PC-3 (cell line): ENCODE measurements at regions not wholly inside any gene's neighbourhood (a gene's known extent, or its start where the extent isn't known, plus 50 kb on each side); places are given as distances from the start of the nearest gene placed in this dataset.
"Not testable (repeated sequence)": the region's sequence is repeated elsewhere in the genome, so short reads cannot be mapped to it uniquely, and the experiment has no call there.

Source experiments
- ATAC-seq: fragments of 200-7000 bp; cut with Tn5 transposase; 2 replicates; pipeline ENCODE4 v1.9.1; 2020; ENCODE audit warnings: mild to moderate bottlenecking, moderate library complexity
- BruUV-seq: library from RNA; stranded (reverse); fragments of 400-500 nt; replicated peaks from 2 replicates; lab custom pipeline; 2021; lab: Mats Ljungman, UMichigan
- CTCF ChIA-PET: fragments of 300-600 bp; sonication (Branson Sonifier 250); formaldehyde crosslinking; loops from one replicate; lab custom pipeline; 2022; ENCODE audit warnings: antibody characterized with exemption; lab: Charles Lee
- POLR2A ChIA-PET: fragments of 300-600 bp; sonication (Branson Sonifier 250); formaldehyde crosslinking; loops from one replicate; lab custom pipeline; 2022; ENCODE audit warnings: antibody characterized with exemption; ENCODE audit not compliant: unreplicated experiment; lab: Charles Lee
- DNase-seq: peaks from one replicate; pipeline ENCODE4 v3.0.0-alpha.2; 2015
- H2AFZ ChIP-seq: fragments of 300-600 bp; sonication (generic); 2 replicates; pipeline ENCODE4 v1.6.0; 2016; ENCODE audit warnings: antibody characterized with exemption, low read length
- H3F3A ChIP-seq: fragments of 300-600 bp; sonication (generic); one replicate; pipeline ENCODE4 v1.6.0; 2017; ENCODE audit warnings: antibody characterized with exemption, low read length, control low read depth, mild to moderate bottlenecking; ENCODE audit not compliant: unreplicated experiment
- H3K27ac ChIP-seq: fragments of 300-600 bp; sonication (generic); 2 replicates; pipeline ENCODE4 v1.5.1; 2016; ENCODE audit warnings: mild to moderate bottlenecking, low read length
- H3K27me3 ChIP-seq: fragments of 300-600 bp; sonication (generic); 2 replicates; pipeline ENCODE4 v1.6.1; 2016; ENCODE audit warnings: low read length, mixed read lengths
- H3K36me3 ChIP-seq: fragments of 300-600 bp; sonication (generic); 2 replicates; pipeline ENCODE4 v1.6.1; 2016; ENCODE audit warnings: low read depth, mixed run types, low read length, mixed read lengths
- H3K4me1 ChIP-seq: fragments of 300-600 bp; sonication (generic); 2 replicates; pipeline ENCODE4 v1.5.1; 2016; ENCODE audit warnings: low read length; ENCODE audit not compliant: insufficient read depth
- H3K4me2 ChIP-seq: fragments of 300-600 bp; sonication (generic); 2 replicates; pipeline ENCODE4 v1.6.0; 2016; ENCODE audit warnings: low read length
- H3K4me3 ChIP-seq: fragments of 300-600 bp; sonication (generic); 2 replicates; pipeline ENCODE4 v1.5.1; 2016; ENCODE audit warnings: mild to moderate bottlenecking, low read length, mixed read lengths
- H3K79me2 ChIP-seq: fragments of 300-600 bp; sonication (generic); 2 replicates; pipeline ENCODE4 v1.6.1; 2017; ENCODE audit warnings: low read length, mixed read lengths
- H3K9ac ChIP-seq: fragments of 300-600 bp; sonication (generic); 2 replicates; pipeline ENCODE4 v1.6.0; 2016; ENCODE audit warnings: mild to moderate bottlenecking, low read length
- H3K9me2 ChIP-seq: fragments of 300-600 bp; sonication (generic); replicated peaks from 2 replicates; pipeline ENCODE4 v1.6.1; 2016; ENCODE audit warnings: mixed run types, low read length, mixed read lengths
- H3K9me3 ChIP-seq: fragments of 300-600 bp; sonication (generic); 2 replicates; pipeline ENCODE4 v1.6.1; 2016; ENCODE audit warnings: low read length, mixed read lengths
- H4K20me1 ChIP-seq: fragments of 300-600 bp; sonication (generic); 2 replicates; pipeline ENCODE4 v1.6.1; 2016; ENCODE audit warnings: low read length, mixed read lengths
- CTCF ChIP-seq: fragments of 300-600 bp; sonication (generic); conservative IDR thresholded peaks from 2 replicates; pipeline ENCODE4 v1.5.1; 2017; ENCODE audit warnings: antibody characterized with exemption, low read depth, mild to moderate bottlenecking, low read length
- EZH2 ChIP-seq: fragments of 300-600 bp; sonication (generic); IDR thresholded peaks from one replicate; pipeline ENCODE4 v1.6.1; 2017; ENCODE audit warnings: antibody characterized with exemption, mild to moderate bottlenecking, low read length; ENCODE audit not compliant: unreplicated experiment
- EZH2phosphoT487 ChIP-seq: fragments of 300-600 bp; sonication (generic); IDR thresholded peaks from 2 replicates; pipeline ENCODE4 v1.6.1; 2018; ENCODE audit warnings: mild to moderate bottlenecking, antibody characterized with exemption, low read length, borderline replicate concordance
- intact Hi-C: fragments of 100-400 bp; cut with micrococcal nuclease; formaldehyde crosslinking; loops from 2 replicates; pipeline ENCODE4 v1.9.0; 2023

DNA sequence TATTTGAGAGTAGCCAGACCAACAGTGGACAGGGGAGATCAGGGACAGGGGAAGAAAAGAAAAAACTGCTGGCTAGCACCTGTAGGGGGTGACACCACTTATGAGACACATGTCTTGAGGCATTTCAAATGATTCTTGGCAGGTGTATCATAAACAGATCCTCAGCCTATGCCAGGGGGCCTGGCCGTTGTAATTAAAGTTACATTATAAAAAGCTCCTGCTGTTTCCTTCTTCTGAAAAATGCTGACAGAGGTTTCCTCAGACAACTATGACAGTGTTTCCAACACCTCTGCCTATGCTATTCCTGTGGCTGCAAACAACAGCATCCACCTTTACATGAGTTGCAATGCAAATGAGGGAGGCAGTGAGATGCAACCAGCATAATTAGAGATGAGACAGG is 281.0 kb upstream of the PTER start:
- H2AFZ ChIP-seq = no peak overlapping the region
- no peaks in the 10 kb centered on the region for H3K79me2 ChIP-seq
- H3K27me3 ChIP-seq = no peaks in the 10 kb centered on the region
- no peak overlapping the region for H3K4me2 ChIP-seq
- H3K36me3 ChIP-seq = no peaks in the 10 kb centered on the region
- ATAC-seq (no peak), DNase-seq (no peak)
- H3F3A ChIP-seq = no peaks in the 10 kb centered on the region
- H3K4me1 ChIP-seq = no peaks in the 10 kb centered on the region
- BruUV-seq = no TSS peak
- intact Hi-C loops = no loop called here
- no peak overlapping the region for H3K27ac ChIP-seq
- ChIA-PET CTCF (no interaction called here), POLR2A (no interaction called here)
- no peak overlapping the region for H3K4me3 ChIP-seq
- no peak for TF ChIP-seq EZH2
- no peak for TF ChIP-seq EZH2phosphoT487
- TF ChIP-seq CTCF = no peak
- H3K9me3 ChIP-seq = no peaks in the 10 kb centered on the region
- H3K9me2 ChIP-seq = no peaks in the 10 kb centered on the region
- H3K9ac ChIP-seq = no peak overlapping the region
- H4K20me1 ChIP-seq = no peaks in the 10 kb centered on the region

DNA sequence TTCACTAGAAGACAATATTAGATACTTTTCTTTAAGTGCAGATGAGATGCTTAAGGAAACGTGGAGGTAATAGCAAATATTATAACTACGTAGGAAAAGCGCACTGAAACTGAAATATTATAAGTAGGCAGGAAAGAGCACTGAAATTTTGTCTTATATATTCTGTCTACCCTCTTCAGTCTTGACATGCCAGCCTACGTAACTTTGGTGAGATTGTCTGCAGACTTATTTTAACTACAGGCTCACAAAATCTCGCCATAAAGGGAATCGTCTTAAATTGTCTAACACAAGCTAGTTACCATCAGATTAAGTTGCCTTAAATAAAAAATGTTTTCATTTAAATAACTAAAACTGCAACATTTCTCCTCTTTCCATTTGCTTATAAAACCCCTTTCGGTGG is 280.1 kb upstream of the PTER start:
- H3F3A ChIP-seq = no peaks in the 10 kb centered on the region
- H3K4me2 ChIP-seq = no peak overlapping the region
- TF ChIP-seq EZH2phosphoT487 = no peak
- TF ChIP-seq CTCF = no peak
- no peak for TF ChIP-seq EZH2
- H3K27ac ChIP-seq = no peak overlapping the region
- H3K9me3 ChIP-seq = no peaks in the 10 kb centered on the region
- no peak for ATAC-seq
- no peak for DNase-seq
- no peak overlapping the region for H3K9ac ChIP-seq
- no peaks in the 10 kb centered on the region for H3K9me2 ChIP-seq
- BruUV-seq = no TSS peak
- H3K4me3 ChIP-seq = no peak overlapping the region
- intact Hi-C loops = no loop called here
- no peaks in the 10 kb centered on the region for H3K4me1 ChIP-seq
- H3K79me2 ChIP-seq = no peaks in the 10 kb centered on the region
- no peak overlapping the region for H2AFZ ChIP-seq
- no peaks in the 10 kb centered on the region for H3K36me3 ChIP-seq
- no peaks in the 10 kb centered on the region for H4K20me1 ChIP-seq
- CTCF ChIA-PET = no interaction called here
- H3K27me3 ChIP-seq = no peaks in the 10 kb centered on the region
- POLR2A ChIA-PET = no interaction called here

GRCh38 chr10:16165067-16165466 is 271.7 kb upstream of the PTER start:
- POLR2A ChIA-PET, H3K9me3 ChIP-seq, H3K4me2 ChIP-seq, H3K9me2 ChIP-seq, H3K9ac ChIP-seq, H3K36me3 ChIP-seq, intact Hi-C loops, H3K27me3 ChIP-seq, H3K79me2 ChIP-seq, H4K20me1 ChIP-seq, H3F3A ChIP-seq, BruUV-seq, DNase-seq, H3K4me3 ChIP-seq, H3K27ac ChIP-seq, ATAC-seq, H2AFZ ChIP-seq, H3K4me1 ChIP-seq, CTCF ChIA-PET: not testable (repeated sequence)
